Retinal pigment epithelial cell (primary cell): ENCODE measurements at regions not wholly inside any gene's neighbourhood (a gene's known extent, or its start where the extent isn't known, plus 50 kb on each side); places are given as distances from the start of the nearest gene placed in this dataset.

ENCODE experiments used
- DNase-seq: peaks from one replicate; pipeline ENCODE4 v3.0.0-alpha.2; 2010; ENCODE audit warnings: low read depth
- H3K4me3 ChIP-seq: 2 replicates; pipeline ENCODE4 v1.5.1; 2011; ENCODE audit warnings: mild to moderate bottlenecking, low read length, control low read depth, moderate library complexity
- TF ChIP-seq, protein P1 (sequence below): conservative IDR thresholded peaks from 2 replicates; pipeline ENCODE4 v1.5.1; 2011; ENCODE audit warnings: low read depth, low read length, control low read depth, inconsistent platforms

DNA sequence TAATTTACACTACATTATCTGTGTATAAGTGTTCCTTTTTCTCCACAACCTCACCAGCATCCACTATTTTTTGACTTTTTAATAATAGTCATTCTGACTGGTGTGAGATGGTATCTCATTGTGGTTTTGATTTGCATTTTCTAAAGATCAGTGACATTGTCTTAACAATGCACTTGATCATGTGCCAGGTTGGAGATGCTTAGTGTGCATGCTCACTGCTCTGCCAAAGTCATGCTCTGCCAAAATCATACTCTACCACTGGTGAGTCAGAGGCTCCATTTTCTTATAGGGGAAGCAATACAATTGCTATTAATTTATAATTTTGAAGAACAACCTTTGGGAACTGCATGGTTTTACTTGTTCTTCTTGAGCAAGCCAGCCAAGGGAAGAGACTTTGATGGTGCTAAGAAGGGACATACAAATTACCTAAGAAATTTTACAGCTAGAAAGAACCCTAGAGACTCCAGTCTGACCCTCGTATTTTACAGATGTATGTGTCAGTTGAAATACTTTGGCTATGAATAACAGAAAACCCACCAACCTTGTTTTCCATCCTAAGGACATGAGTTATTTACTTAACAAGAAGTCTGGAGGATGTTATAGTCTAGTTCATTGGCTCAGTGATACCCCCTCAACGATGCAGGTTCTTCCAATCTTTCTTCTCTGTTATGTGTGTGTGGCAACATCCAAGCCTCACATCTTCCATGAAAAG, 368.9 kb downstream of the DDX10 start:
- TF ChIP-seq, protein P1, sequence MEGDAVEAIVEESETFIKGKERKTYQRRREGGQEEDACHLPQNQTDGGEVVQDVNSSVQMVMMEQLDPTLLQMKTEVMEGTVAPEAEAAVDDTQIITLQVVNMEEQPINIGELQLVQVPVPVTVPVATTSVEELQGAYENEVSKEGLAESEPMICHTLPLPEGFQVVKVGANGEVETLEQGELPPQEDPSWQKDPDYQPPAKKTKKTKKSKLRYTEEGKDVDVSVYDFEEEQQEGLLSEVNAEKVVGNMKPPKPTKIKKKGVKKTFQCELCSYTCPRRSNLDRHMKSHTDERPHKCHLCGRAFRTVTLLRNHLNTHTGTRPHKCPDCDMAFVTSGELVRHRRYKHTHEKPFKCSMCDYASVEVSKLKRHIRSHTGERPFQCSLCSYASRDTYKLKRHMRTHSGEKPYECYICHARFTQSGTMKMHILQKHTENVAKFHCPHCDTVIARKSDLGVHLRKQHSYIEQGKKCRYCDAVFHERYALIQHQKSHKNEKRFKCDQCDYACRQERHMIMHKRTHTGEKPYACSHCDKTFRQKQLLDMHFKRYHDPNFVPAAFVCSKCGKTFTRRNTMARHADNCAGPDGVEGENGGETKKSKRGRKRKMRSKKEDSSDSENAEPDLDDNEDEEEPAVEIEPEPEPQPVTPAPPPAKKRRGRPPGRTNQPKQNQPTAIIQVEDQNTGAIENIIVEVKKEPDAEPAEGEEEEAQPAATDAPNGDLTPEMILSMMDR, result no peak
- H3K4me3 ChIP-seq, result no peak overlapping the region
- DNase-seq, result peak; percentile 68

DNA sequence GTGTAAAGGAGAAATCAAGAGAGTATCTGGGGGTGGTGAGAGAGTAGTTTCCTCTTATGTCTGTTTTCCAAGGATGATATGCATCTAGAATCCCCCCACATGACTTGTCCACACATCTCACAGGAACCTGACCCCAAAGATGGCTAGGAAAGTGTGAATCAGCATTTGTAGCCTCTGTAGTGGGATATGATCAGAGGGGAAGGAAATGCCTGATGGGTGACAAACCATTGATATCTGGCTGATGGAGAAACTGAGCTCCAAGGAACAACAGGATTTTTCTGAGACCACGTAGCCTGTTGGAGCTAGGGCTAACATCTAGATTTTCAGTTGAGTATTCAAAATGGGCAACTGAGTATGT, 369.4 kb downstream of the DDX10 start:
- no peak for DNase-seq
- TF ChIP-seq, protein P1, result no peak
- H3K4me3 ChIP-seq, result no peak overlapping the region

DNA sequence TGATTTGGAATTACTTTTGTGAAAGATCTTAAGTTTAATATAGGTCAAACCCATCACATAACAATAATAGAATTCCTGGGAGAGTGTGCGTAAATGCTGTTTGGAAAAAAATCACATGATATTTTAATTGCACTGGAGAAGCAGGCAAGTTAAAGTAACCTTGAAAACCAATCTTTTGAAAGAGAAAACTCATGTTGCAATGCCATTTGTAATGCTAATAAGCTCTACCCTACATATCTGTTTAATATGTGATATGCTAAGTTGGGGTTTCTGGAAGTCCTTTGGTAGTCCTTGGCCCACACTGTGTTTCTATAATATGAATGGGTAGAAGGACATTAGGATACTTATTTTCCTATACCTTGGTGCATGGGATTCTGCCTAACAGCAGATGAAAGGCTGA, 370.4 kb downstream of the DDX10 start:
- H3K4me3 ChIP-seq, result no peak overlapping the region
- DNase-seq, result no peak
- TF ChIP-seq, protein P1, result no peak

DNA sequence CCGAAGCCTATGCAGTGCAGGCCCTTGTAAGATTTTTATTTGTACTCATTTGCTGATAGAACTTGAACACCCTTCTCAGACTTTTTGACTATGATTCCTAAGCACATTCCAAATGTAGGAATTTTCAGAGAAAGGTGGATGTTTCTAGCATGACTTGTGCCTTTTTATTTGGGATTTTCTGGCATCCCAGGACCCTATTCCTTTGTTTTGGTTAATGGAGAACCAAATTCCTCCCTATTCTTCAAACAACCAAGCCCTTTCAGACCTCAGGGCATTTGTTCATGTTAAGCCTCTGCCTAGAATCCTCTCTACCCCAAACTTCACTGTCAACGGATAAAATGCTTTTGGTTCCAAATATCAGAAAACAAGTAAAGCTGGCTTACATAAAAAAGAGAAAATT, 371.1 kb downstream of the DDX10 start:
- no peak overlapping the region for H3K4me3 ChIP-seq
- no peak for DNase-seq
- TF ChIP-seq, protein P1, result no peak

DNA sequence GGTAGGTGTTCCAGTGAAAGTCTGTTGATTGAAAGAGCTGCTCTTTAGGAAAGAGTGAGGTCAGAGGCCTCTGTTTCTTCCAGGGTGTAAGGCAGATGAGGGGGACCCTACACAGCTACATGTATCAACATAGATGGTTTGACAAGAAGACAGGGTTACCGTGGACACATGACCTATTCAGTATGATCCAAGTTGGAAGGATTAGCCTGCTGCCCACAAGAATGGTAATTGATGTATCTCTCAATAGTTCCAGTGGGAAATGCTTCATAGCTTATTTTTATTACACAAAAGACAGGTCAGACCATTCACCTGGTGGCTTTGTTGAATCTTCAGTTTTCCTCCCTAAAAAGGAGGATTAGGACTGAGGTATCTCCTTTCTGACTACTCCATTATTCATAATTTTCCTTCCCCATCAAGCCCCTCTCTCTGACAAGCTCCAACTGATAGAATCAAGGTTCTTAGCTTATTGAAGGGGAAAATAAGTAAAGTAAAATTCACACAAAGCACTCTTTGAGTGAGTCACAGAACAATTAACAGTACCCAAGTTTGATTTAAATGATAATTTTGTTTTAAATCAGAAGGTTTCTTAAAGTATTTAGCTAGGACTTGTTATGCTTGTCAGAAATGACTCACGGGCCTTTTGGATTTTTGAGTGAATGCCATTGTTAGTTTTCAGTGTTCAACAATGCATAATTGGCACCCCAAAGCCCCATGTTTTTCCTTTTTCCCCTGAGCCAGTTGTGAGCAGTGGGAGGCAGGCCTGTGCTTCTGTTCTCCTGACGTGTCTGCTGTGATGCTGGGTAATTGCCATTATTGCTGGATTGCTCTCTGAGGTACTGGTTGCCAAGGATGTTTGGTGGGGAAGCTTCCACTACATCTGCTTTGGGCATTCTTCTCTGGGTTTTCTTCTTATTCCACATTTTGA, 373.2 kb downstream of the DDX10 start:
- TF ChIP-seq, protein P1, result no peak
- peak; percentile 86 for DNase-seq
- H3K4me3 ChIP-seq, result no peak overlapping the region

DNA sequence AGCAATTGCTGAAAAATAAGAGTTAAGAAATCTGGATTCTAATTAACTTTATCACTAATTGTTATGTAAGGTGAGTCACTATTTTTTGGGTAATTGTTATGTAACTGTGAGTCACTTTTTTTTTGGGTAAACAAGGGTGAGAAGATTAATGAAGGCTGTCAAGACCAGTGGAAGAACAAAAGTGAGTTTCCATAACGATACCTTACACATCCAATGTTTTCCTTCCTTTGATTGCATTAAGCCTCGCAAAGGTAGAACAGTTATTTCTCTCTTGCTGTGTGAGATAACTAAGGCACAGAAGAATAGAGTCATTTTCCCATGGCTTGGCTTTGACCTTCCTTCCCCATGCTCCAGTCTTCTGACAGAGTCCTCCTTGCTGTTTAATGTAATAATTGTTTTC, 374.7 kb downstream of the DDX10 start:
- TF ChIP-seq, protein P1, result no peak
- no peak for DNase-seq

More for the DNA sequence above, 374.7 kb downstream of the DDX10 start:
- H3K4me3 ChIP-seq, result no peak overlapping the region
